Stomach smooth muscle (tissue), 2 donors: ENCODE measurements at regions not wholly inside any gene's neighbourhood (a gene's known extent, or its start where the extent isn't known, plus 50 kb on each side); places are given as distances from the start of the nearest gene placed in this dataset.

Source experiments
- H3K27ac ChIP-seq: one replicate; pipeline ENCODE4 v1.7.0; 2013; ENCODE audit warnings: mild to moderate bottlenecking, low read length, inconsistent platforms
- H3K27me3 ChIP-seq, 2 donors: one replicate each; pipeline ENCODE4 v1.7.0; 2013; ENCODE audit warnings: low read length in 2 of 2; ENCODE audit not compliant: insufficient read depth in 2 of 2, control insufficient read depth in 1 of 2
- H3K36me3 ChIP-seq, 2 donors: one replicate each; pipeline ENCODE4 v1.7.0; 2013; ENCODE audit warnings: low read length in 2 of 2; ENCODE audit not compliant: control insufficient read depth in 2 of 2, insufficient read depth in 2 of 2
- H3K4me1 ChIP-seq: one replicate; pipeline ENCODE4 v1.7.0; 2013; ENCODE audit warnings: low read length; ENCODE audit not compliant: control insufficient read depth, insufficient read depth
- H3K4me3 ChIP-seq, 2 donors: one replicate each; pipeline ENCODE4 v1.7.0; 2013; ENCODE audit warnings: low read length in 2 of 2
- H3K9ac ChIP-seq, 2 donors: one replicate each; pipeline ENCODE4 v1.7.0; 2013; ENCODE audit warnings: low read length in 2 of 2, mild to moderate bottlenecking in 1 of 2
- H3K9me3 ChIP-seq, 2 donors: one replicate each; pipeline ENCODE4 v1.7.0; 2013; ENCODE audit warnings: low read length in 2 of 2; ENCODE audit not compliant: control insufficient read depth in 2 of 2
- donor health status: healthy.
- donor health status: Pancreatic carcinoma.

DNA sequence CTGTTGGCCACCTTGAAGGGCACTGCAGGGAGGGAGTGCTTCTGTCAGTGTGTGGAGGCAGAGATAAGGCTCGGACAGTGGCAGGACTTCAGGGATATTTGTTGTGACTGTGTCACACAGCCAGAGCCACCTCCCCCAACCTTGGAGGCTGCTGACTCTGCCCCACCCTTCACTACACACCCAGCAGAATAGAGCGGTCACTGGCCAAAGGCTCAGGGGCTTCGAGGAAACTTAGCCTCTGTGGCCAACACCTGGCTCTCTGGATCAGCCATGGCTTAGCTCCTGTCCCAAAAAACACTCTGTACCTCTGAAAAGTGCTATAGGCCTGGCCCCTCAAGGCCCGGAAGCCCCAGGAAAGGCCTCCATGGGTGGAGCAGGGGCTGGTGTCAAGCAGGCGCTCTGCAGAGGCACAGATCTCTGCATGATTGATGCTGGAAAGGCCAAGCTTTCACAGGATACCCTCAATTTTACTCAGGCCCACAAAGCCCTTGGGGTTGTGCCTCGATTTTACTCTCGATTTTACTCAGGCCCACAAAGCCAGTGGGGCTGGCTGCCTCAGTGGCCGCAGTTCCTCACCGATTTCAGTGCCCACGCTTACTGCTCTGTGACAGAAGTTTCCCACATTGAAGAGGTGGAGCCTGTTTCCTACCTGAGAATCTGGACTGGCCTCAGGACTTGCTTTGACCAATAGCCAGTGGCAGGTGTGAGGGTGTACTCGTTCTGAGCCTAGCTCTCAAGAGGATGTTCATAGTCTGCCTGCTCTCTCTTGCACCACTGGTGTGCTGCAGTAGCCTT is 113.2 kb upstream of the GPR26 start:
- Histone ChIP-seq H3K27me3 (peaks cover 10 to 24% of the 10 kb centered on the region in 2 donors), H3K9me3 (no peaks in the 10 kb centered on the region)

DNA sequence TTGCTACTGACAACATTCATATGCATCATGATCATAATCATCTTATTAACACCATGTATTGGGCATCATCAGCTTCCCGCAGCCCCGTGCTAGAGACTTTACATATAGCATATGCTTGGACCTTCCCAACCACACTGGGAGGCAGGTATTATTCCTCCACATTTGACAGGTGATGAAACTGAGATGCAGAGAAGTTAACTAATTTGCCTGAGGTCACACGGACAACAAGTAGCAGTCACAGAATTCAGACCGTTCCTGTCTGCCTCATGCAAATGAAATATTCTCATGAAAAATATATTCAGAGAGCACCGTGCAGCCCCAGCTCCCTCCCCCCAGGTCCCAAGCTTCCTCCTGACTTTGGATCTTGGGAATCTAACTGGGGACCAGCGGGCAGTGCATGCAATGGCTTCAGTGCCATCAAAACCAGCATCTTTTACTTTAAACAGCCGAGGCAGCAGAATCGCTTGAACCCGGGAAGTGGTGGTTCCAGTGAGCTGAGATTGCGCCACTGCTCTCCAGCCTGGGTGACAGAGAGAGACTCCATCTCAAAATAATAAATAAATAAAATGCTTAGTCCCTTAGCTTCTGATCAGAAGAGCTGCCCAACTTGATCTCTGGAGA is 112.2 kb upstream of the GPR26 start:
- Histone ChIP-seq H3K27me3 (peaks cover 10 to 24% of the 10 kb centered on the region in 2 donors), H3K9me3 (no peaks in the 10 kb centered on the region), H3K4me3 (no peak overlapping the region), H3K36me3 (no peaks in the 10 kb centered on the region), H3K9ac (no peak overlapping the region), H3K4me1 (peaks cover 2% of the 10 kb centered on the region), H3K27ac (no peak overlapping the region)

More for the DNA sequence above, 113.2 kb upstream of the GPR26 start:
- H3K36me3 ChIP-seq = no peaks in the 10 kb centered on the region
- H3K9ac ChIP-seq = no peak overlapping the region
- H3K27ac ChIP-seq = no peak overlapping the region
- H3K4me1 ChIP-seq = peaks cover 2% of the 10 kb centered on the region
- no peak overlapping the region for H3K4me3 ChIP-seq

DNA sequence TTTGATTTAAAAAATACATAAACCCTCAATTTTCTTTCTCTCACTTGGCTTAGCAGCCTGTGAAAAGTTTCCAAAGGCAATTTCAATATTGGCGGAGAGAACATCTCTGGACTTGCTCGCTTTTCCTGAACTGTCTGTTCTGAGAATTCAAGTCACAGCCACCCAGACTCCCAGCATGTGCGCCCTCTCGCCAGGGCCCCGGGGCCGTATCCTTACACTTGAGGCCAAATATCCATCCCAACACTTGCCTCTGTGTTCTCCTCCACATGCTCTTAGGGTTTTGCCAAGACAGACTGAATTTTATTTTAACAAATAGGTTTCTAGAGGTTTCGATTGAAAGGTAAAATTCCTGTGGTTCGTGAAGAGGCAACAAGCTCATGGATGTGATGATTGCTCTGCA is 111.5 kb upstream of the GPR26 start:
- no peak overlapping the region for H3K27ac ChIP-seq
- no peaks in the 10 kb centered on the region for H3K9me3 ChIP-seq
- no peak overlapping the region for H3K9ac ChIP-seq
- H3K4me3 ChIP-seq = no peak overlapping the region
- peaks cover 5% of the 10 kb centered on the region for H3K4me1 ChIP-seq
- H3K36me3 ChIP-seq = no peaks in the 10 kb centered on the region
- H3K27me3 ChIP-seq = peaks cover 10 to 25% of the 10 kb centered on the region in 2 donors

DNA sequence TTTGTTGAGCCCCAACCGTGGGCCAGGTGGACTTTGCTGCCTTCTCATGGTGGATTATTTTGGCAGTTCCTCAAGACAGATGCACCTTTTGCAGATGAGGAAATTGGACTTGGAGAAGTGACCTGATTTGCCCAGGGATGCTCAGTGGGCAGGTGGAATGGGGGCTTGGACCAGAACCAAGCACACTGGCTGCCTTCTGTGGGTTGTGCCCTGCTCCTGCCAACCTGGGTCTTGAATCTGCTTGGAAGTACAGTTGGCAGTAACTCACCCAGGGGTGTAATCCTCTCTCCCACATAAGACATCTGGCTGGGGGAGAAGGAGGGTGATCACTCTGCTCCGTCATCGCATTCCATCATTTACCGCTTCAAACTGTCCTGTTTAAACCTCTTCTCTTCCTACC is 110.5 kb upstream of the GPR26 start:
- Histone ChIP-seq H3K4me1 (peaks cover 5% of the 10 kb centered on the region), H3K4me3 (no peak overlapping the region), H3K9me3 (no peaks in the 10 kb centered on the region), H3K36me3 (no peaks in the 10 kb centered on the region), H3K27me3 (peaks cover 6 to 24% of the 10 kb centered on the region in 2 donors), H3K27ac (no peak overlapping the region), H3K9ac (no peak overlapping the region)

DNA sequence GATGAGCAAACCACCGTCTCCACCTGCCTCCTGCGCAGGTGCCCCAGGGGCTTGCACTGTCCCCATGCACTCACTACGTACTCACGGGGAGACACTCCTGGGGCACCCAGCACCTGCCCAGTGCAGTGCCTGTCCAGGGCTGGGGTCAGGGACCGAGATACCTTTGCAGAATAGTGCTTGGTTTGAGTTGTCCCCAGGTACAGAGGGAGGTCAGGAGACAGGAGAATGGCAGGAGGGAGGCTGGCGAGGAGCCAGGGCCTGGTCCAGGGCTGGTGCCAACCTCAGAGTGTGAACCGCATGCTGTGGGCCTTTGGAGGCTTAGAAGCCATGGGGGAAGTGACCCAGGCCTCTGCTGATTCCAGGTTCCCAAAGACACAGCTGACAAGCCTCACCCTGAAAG is 110.1 kb upstream of the GPR26 start:
- H3K4me3 ChIP-seq = no peak overlapping the region
- H3K27ac ChIP-seq = no peak overlapping the region
- H3K4me1 ChIP-seq = peaks cover 5% of the 10 kb centered on the region
- H3K9me3 ChIP-seq = no peaks in the 10 kb centered on the region
- H3K36me3 ChIP-seq = no peaks in the 10 kb centered on the region
- H3K27me3 ChIP-seq = peaks cover 6 to 25% of the 10 kb centered on the region in 2 donors
- H3K9ac ChIP-seq = no peak overlapping the region

DNA sequence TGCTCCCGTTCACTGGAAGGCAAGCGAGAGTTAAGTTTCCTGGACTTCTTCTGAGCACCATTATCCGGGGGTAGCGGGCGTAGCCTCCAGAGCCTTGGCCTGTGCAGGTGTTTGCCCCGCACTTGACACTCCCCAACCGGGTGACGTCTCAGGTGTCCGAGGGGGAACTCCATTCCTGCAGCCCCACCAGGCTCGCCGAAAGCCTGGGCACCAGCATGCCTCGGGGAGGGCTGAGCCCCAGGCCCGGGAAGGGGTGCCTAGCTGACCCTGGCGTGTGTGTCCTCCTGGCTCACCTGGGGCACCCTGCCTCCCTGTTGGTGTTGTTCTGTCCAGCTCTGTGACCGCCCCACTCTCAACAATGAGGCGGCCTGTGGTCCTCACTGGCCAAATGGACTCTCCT is 109.4 kb upstream of the GPR26 start:
- no peak overlapping the region for H3K4me3 ChIP-seq
- no peaks in the 10 kb centered on the region for H3K9me3 ChIP-seq
- no peak overlapping the region for H3K27ac ChIP-seq
- H3K27me3 ChIP-seq = peaks cover 6 to 20% of the 10 kb centered on the region in 2 donors
- no peaks in the 10 kb centered on the region for H3K36me3 ChIP-seq
- no peak overlapping the region for H3K9ac ChIP-seq
- peaks cover 5% of the 10 kb centered on the region for H3K4me1 ChIP-seq

DNA sequence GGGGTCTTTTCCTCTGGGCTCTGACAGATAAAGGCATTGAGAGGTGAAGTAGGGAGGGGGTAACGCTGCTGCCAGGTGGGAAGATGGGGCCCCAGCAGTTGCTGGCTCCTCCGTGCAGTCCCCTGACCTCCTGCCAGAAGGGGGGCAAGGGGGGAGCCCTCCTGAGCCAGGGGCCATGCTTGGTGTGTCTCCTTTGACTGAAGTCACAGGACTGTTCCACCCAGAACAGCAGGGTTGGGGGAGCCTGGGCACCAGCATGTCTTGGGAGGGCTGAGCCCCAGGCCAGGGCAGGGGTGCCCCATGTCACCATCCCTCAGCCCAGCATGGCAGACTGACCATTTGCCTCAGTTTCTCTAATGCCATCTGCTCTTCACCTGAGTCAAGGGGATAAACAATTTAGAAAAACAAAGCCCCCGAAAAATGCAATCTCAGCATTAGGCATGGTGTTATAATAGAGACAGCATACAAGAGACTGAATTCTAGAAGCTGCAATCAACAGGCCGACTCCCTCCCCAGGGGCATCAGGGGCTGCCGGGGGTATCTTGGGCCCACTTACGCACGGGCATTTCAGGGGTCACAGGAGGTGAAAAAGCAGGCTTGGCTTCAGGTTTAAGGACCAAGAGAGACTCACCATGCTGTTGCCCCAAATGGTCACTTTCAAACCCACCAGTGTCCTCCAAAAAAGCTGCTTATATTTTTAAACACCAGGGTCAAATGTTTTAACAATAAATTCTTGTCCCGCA is 108.6 kb upstream of the GPR26 start:
- Histone ChIP-seq H3K4me1 (peaks cover 5% of the 10 kb centered on the region), H3K4me3 (no peak overlapping the region), H3K36me3 (no peaks in the 10 kb centered on the region), H3K9ac (no peak overlapping the region), H3K9me3 (no peaks in the 10 kb centered on the region), H3K27me3 (peaks cover 5 to 18% of the 10 kb centered on the region in 2 donors), H3K27ac (no peak overlapping the region)

DNA sequence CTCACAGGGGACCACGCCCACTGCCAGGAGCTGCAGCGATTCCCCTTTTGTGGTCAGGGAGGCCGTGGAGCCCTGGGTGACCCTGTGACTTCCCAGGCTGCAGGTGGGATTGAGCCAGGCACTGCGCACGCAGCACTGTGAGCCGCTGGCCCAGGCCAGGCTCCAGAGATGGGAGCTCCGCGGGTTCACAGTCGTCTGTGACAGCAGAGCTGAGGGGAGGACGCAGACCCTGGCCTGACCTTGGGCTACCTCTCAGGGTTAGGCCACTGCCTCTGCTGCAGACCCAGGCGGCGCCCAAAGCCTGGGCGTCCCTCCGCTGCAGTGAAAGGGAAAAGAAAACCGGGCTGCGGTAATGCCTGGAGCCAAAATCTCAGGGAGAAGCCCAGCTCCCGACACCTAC is 107.5 kb upstream of the GPR26 start:
- Histone ChIP-seq H3K4me3 (no peak overlapping the region), H3K9me3 (no peaks in the 10 kb centered on the region), H3K36me3 (no peaks in the 10 kb centered on the region), H3K27ac (no peak overlapping the region), H3K4me1 (peaks cover 5% of the 10 kb centered on the region), H3K9ac (no peak overlapping the region), H3K27me3 (peaks cover 0 to 17% of the 10 kb centered on the region in 2 donors)

DNA sequence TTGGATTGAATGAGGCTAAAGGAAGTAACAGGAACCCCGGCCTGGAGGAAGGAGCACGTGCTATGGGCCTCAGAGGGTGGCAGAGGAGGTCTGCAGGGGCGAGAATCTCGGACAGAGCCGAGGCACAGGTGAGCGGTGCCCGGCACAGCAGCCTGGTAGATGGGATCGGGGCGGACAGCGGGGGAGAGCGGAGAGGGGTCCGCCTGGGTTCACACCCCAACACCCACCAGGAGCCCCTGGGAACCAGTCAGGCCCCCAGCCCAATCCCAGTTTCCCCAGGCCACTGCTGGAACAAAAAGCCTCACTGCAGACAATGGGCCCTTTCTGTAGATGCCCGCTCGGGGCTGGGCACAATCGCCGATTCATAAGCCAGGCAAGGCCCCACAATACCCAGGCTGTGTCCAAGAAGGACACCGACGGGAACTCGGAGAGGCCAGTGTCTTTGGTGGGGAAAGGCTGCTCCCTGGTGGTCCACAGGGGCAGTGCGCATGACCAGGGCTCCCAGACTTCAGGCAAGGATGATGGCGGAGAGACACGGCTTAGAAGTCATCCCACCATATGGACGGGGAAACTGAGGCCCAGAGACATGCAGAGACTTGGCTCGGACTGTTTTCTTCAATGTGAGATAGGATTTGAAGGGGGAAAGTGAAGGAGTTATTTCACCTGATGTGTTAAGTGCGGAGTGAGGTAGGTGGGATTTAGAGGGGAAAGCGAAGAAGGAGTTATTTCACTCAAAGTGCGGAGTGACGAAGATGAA is 106.9 kb upstream of the GPR26 start:
- Histone ChIP-seq H3K36me3 (no peaks in the 10 kb centered on the region), H3K27ac (no peak overlapping the region), H3K4me1 (peaks cover 5% of the 10 kb centered on the region), H3K9me3 (no peaks in the 10 kb centered on the region), H3K27me3 (peaks cover 0 to 14% of the 10 kb centered on the region in 2 donors), H3K4me3 (no peak overlapping the region), H3K9ac (no peak overlapping the region)

DNA sequence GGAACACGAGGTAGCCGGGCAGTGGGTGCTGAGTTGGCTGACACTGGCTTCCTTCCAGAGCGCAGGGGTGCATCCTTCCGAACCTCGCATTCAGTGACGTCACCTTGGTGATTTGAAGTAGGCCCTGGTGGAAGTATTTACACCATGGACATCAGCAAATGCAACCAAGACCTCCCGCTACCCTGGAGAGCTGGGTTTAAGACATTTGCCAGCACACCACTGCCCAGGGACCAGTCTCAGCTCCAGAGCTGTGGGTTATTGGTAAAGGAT is 106.4 kb upstream of the GPR26 start:
- Histone ChIP-seq H3K9ac (no peak overlapping the region), H3K27me3 (peaks cover 0 to 16% of the 10 kb centered on the region in 2 donors), H3K27ac (no peak overlapping the region), H3K36me3 (no peaks in the 10 kb centered on the region), H3K9me3 (no peaks in the 10 kb centered on the region), H3K4me1 (peaks cover 5% of the 10 kb centered on the region), H3K4me3 (no peak overlapping the region)
